ENCODE measurements at regions not wholly inside any gene's neighbourhood (a gene's known extent, or its start where the extent isn't known, plus 50 kb on each side); places are given as distances from the start of the nearest gene placed in this dataset.

- TF ChIP-seq CTCF (conservative IDR thresholded peaks at IDR 0.05 in 1 of 2, IDR thresholded peaks at IDR 0.05 in 1 of 2; ENCODE audit: low read depth in 1 of 2, low read length in 2 of 2) (no peak), EZH2 (IDR thresholded peaks at IDR 0.05; ENCODE audit: low read length, missing control alignments) (no peak)
These were observed 259.5 kb upstream of the SLC10A2 start for GRCh38 chr13:103325672-103326071.
